ENCODE measurements at regions not wholly inside any gene's neighbourhood (a gene's known extent, or its start where the extent isn't known, plus 50 kb on each side); places are given as distances from the start of the nearest gene placed in this dataset.

GRCh38 chr2:139940686-139941085 lies 1160.5 kb upstream of the NXPH2 start:
- no peak for DNase-seq (ENCODE audit: low read depth)
- TF ChIP-seq MAX (IDR thresholded peaks at IDR 0.05; ENCODE audit: low read depth, low read length): no peak
- TF ChIP-seq CTCF (IDR thresholded peaks at IDR 0.05; ENCODE audit: low read depth, low read length): no peak
- TF ChIP-seq MYC (IDR thresholded peaks at IDR 0.05; ENCODE audit: low read depth, low read length): no peak
- no peak for TF ChIP-seq POLR2A (IDR thresholded peaks at IDR 0.05; ENCODE audit: extremely low read depth, insufficient read length)
- H3K4me3 ChIP-seq (ENCODE audit: low read depth, low read length): no peak overlapping the region

- TF ChIP-seq MAX (IDR thresholded peaks at IDR 0.05; ENCODE audit: low read depth, low read length): no peak
- TF ChIP-seq CTCF (IDR thresholded peaks at IDR 0.05; ENCODE audit: low read depth, low read length): no peak
- TF ChIP-seq MYC (IDR thresholded peaks at IDR 0.05; ENCODE audit: low read depth, low read length): no peak
- TF ChIP-seq POLR2A (IDR thresholded peaks at IDR 0.05; ENCODE audit: extremely low read depth, insufficient read length): no peak
- DNase-seq (ENCODE audit: low read depth): no peak
Measured at GRCh38 chr2:139925903-139926302, 1145.7 kb upstream of the NXPH2 start.

GRCh38 chr2:139924070-139924469 lies 1143.9 kb upstream of the NXPH2 start:
- no peak overlapping the region for H3K4me3 ChIP-seq (ENCODE audit: low read depth, low read length)
- TF ChIP-seq MYC (IDR thresholded peaks at IDR 0.05; ENCODE audit: low read depth, low read length): no peak
- TF ChIP-seq POLR2A (IDR thresholded peaks at IDR 0.05; ENCODE audit: extremely low read depth, insufficient read length): no peak
- no peak for TF ChIP-seq MAX (IDR thresholded peaks at IDR 0.05; ENCODE audit: low read depth, low read length)
- no peak for DNase-seq (ENCODE audit: low read depth)

More at GRCh38 chr2:139925903-139926302, 1145.7 kb upstream of the NXPH2 start:
- no peak overlapping the region for H3K4me3 ChIP-seq (ENCODE audit: low read depth, low read length)

GRCh38 chr2:139918982-139919381 lies 1138.8 kb upstream of the NXPH2 start:
- no peak for DNase-seq (ENCODE audit: low read depth)
- H3K4me3 ChIP-seq (ENCODE audit: low read depth, low read length): no peak overlapping the region
- TF ChIP-seq POLR2A (IDR thresholded peaks at IDR 0.05; ENCODE audit: extremely low read depth, insufficient read length) (no peak), MYC (IDR thresholded peaks at IDR 0.05; ENCODE audit: low read depth, low read length) (no peak), MAX (IDR thresholded peaks at IDR 0.05; ENCODE audit: low read depth, low read length) (no peak), CTCF (IDR thresholded peaks at IDR 0.05; ENCODE audit: low read depth, low read length) (no peak)

- TF ChIP-seq MYC (IDR thresholded peaks at IDR 0.05; ENCODE audit: low read depth, low read length) (no peak), CTCF (IDR thresholded peaks at IDR 0.05; ENCODE audit: low read depth, low read length) (no peak), POLR2A (IDR thresholded peaks at IDR 0.05; ENCODE audit: extremely low read depth, insufficient read length) (no peak), MAX (IDR thresholded peaks at IDR 0.05; ENCODE audit: low read depth, low read length) (no peak)
- DNase-seq (ENCODE audit: low read depth): no peak
- H3K4me3 ChIP-seq (ENCODE audit: low read depth, low read length): no peak overlapping the region
Measured at GRCh38 chr2:139917690-139918384, 1137.6 kb upstream of the NXPH2 start.

- no peak for TF ChIP-seq POLR2A (IDR thresholded peaks at IDR 0.05; ENCODE audit: extremely low read depth, insufficient read length)
- DNase-seq (ENCODE audit: low read depth): no peak
- H3K4me3 ChIP-seq (ENCODE audit: low read depth, low read length): no peak overlapping the region
Measured at GRCh38 chr2:139916822-139917221, 1136.6 kb upstream of the NXPH2 start.

Data from NB4 (cell line).